Embryonic facial prominence (tissue), 1 donor: ENCODE measurements at regions not wholly inside any gene's neighbourhood (a gene's known extent, or its start where the extent isn't known, plus 50 kb on each side); places are given as distances from the start of the nearest gene placed in this dataset.
"Not testable (repeated sequence)": the region's sequence is repeated elsewhere in the genome, so short reads cannot be mapped to it uniquely, and the experiment has no call there.

Source experiments
- DNase-seq: peaks from one replicate; pipeline ENCODE4 v3.0.0-alpha.2; 2016; ENCODE audit errors: extremely low spot score

DNA sequence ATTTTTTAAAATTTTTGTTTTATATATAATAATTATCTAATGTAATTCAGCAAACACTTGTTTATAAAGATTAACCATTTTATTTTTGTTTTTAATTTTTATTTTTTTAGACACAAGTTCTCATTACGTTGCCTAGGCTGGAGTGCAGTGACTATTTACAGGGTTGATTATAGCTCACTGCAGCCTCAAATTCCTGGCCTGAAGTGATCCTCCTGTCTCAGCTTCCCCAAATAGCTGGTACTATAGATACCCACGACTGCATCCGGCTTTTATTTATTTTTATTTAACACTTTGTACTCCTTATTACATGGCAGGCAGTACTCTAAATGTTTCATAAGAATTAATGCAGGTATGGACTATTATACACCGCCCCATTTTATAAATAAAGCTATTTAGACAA, 288.7 kb downstream of the MDFIC start:
- DNase-seq, result no peak

DNA sequence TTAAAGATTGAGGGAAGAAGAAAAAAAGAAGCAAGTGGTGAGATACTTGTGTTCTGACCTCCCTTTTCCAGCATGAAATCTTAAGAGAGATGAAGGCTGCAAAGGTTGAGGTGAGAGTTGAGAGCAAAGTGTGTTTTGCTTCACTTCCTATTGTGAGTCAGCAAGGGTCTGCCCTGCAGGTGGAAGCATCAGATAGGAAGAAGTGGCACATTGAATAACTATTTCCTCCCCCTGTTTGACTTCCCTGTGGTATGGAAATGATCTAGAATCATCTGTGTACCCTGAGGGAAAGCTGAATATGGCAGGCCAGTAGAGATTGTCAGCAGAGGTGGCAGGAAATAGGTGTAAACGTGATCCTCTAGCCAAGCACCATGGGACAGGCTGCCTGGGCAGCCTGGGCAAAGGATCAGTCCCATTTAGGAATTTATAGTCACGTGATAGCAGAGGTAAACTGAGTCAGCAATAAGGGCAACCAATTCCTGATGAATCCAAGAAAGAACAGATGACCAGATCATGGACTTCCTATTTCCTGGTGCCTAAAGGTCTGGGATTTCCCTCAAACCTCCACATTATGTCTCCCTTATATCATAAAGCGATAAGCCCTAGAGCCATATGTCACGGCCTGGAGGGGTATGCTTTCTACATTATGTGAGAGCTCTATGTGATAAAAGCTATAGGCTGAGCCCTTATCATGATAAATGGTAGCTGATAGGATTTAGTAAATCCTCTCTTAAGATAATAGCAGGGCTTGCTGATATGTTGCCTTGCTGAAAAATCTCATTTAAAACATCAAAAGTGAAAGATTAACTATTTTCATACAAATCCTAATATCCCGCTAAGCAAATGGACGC, 287.0 kb downstream of the MDFIC start:
- no peak for DNase-seq

GRCh38 chr7:115206374-115206773, 284.5 kb downstream of the MDFIC start:
- not testable (repeated sequence) for DNase-seq

GRCh38 chr7:115198143-115198542, 276.2 kb downstream of the MDFIC start:
- no peak for DNase-seq

GRCh38 chr7:115195208-115195607, 273.3 kb downstream of the MDFIC start:
- DNase-seq, result no peak

- no peak for DNase-seq
Measured at GRCh38 chr7:115191526-115191925, 269.6 kb downstream of the MDFIC start.

DNA sequence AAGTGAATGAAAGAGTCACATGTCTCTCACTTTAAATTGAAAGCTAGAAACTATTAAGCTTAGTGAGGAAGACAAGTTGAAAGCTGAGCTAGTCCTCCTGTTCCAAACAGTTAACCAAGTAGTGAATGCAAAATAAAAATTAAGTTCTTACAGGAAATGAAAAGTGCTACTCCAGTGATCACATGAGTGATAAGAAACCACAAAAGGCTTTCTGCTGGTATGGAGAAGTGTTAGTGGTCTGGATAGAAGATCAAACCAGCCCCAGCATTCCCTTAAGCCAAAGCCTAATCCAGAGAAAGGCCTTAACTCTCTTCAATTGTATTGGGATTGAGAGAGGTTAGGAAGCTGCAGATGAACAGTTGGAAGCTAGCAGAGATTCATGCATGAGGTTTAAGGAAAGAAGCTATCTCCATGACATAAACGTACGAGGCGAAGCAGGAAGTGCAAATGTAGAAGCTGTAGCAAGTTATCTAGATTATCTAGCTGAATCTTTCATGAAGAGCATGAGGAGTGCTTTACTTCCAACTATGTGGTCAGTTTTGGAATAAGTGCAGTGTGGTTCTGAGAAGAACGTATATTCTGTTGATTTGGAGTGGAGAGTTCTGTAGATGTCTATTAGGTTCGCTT, 261.6 kb downstream of the MDFIC start:
- DNase-seq, result no peak

DNA sequence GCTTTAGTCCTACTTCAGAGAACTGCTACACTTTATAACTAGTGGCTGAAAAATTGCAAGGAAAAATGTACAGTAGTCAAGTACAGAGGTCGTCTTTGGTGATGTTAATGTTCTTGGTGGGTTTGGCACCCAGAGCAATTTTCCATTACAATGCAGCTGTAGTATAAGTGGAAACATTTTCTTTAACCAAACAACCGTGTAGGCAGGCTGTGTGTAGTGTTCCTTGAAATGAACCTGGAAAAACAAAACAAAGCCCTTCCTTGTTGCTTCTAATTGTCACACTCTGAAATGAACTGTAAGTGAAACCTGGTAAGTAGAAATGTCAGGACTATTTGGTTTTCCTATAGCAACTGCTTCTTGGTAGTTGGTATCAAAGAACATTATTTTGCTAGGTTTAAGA, 256.9 kb downstream of the MDFIC start:
- DNase-seq, result peak; percentile 33

- DNase-seq, result peak; percentile 2
Measured at GRCh38 chr7:115177823-115178222, 255.9 kb downstream of the MDFIC start.

DNA sequence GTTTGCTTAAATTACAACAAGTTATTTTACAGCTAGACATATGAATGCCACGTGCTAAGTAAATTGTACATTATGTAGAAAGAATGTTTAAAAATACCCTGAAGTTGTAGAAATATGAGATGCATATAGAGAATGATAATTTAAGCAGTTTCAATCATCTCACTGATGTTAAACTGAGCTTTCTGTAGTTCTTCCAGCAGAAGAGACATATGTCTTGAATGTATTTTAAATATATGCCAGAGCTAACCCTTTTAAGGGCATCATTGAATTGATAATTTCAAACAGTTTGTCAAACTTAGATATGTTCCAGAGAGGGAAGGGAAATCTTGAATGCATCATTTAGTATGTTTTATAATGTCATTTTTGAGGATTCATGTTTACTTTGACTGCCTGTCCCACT, 255.2 kb downstream of the MDFIC start:
- DNase-seq, result no peak

DNA sequence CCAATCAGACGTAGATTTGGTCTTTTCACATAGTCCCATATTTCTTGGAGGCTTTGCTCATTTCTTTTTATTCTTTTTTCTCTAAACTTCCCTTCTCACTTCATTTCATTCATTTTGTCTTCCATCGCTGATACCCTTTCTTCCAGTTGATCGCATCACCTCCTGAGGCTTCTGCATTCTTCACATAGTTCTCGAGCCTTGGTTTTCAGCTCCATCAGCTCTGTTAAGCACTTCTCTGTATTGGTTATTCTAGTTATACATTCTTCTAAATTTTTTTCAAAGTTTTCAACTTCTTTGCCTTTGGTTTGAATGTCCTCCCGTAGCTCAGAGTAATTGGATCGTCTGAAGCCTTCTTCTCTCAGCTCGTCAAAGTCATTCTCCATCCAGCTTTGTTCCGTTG, 250.5 kb downstream of the MDFIC start:
- not testable (repeated sequence) for DNase-seq

DNA sequence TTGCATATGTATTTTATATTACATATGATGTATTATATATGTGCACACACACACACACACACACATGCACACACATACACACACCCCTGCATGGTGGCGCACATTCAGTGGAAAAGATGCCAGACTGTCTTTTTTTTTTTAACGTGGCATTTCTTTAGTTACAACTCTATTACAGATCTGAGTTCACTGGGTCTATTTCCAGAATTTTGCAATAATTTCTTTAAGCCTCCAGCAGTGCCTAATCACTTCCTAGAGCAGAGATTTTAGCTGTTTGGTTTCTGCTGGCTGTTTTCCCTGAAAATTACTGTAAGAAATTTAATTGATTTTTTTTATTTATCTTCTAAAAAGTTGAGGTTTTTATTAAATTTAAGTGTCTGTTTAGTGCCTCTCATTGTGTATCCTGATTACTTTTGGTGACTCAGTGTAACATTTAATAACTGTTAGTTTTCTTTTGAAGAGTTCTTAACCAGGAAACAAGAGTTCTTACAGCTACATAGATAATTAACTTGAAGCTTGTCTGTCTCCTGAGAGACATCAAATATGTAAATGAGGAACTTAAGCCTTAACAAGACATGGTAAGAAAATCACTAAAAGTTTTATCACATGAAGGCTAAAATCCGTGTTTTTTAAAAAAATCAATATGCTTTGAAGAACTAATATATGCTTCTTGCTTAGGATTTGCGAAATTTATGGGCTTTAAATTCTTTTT, 232.0 kb downstream of the MDFIC start:
- no peak for DNase-seq

- no peak for DNase-seq
Measured at GRCh38 chr7:115153176-115153575, 231.3 kb downstream of the MDFIC start.

DNA sequence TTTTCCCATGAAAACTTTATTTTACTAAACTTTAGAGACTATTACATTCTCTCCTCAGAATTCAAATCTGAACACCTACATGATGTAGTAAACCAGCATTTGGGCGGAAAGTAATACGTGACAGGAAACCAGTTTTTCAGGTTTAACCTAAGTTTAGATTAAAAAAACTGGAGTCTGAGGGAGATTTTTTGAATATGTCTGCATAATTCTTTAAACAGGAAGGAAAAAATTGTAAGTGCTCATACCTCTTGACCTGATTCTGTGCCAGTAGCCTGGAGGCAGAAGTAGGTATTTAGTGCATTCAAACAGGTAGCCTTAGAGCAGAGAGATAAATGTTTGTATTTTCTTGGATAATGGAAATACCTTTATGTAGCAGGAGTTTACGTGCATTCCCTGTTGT, 224.3 kb downstream of the MDFIC start:
- peak; percentile 29 for DNase-seq

DNA sequence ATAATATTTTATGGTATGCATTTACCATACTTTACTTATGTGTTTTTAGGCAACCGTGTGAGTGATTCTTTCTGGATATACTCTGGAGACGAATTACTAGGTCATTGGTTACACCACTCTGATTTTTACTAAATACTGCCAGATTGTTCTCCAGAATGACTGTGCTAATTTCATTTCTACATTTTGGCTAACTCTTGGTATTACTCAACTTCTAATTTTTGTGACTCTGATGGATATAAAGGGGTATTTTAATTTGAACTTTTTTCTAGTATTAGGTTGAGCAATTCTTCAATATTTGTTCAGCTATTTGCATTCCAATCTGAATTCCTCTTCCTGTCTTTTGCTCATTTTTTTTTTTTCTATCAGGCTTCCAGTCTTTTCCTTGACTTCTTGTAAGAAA, 223.6 kb downstream of the MDFIC start:
- no peak for DNase-seq

GRCh38 chr7:115137816-115138215, 215.9 kb downstream of the MDFIC start:
- no peak for DNase-seq

DNA sequence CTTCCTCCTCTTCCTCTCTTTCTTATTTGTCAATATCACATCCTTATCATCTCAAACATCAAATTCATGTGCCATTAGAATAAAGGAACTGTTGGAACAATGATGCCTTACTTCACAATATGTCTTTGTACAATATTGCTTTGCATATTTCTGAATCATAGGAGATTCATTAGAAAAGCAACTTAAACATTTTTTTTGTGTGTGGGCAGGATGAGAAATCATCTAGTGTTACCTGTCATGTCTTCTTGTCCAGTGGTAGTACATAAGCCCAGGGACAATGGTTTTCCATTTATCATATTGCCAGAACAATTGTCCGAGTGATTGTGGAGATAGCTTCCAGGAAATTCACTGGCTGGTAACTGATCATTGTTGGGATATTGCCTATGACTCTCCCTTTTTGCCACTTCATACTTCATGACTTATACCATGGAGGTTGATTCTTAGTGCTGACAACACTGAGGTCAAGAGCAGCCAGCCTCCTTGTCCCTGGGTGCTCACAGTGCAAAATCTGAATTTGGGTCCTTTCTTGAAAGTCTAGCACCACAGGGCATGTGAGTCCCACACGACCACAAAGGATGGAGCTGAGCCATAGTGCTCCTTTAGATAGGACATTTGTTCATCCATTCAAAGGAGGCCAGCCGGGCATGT, 215.0 kb downstream of the MDFIC start:
- no peak for DNase-seq

DNA sequence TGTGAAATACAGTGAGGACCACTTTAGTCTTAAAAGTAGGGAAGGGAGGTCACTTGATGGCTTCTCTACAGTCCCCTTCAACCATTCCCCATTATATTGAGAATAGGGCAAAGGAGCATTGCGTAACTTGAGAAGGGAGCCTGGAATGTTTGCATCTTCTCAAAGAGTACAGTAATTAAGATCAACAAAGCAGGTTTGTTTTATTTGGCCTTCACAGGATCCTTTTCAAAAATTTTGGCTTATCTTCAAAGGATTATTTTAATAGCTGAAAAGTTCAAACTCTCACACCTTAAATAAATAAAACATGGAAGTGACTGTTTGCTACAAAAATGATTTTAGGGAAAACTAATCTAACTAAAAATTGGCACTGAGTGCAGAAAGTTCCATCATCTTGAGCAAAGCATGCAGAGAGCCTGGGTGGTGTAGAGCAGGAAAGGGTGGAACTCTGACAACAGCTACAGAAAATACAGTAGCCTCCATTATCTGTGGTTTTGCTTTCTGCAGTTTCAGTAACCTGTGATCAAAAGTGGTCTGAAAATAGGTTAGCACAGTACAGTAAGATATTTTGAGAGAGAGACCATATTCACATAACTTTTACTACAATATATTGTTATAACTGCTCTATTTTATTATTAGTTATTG, 214.0 kb downstream of the MDFIC start:
- DNase-seq, result no peak

- DNase-seq, result no peak
Measured at GRCh38 chr7:115135146-115135545, 213.3 kb downstream of the MDFIC start.

GRCh38 chr7:115133248-115133647, 211.4 kb downstream of the MDFIC start:
- no peak for DNase-seq

DNA sequence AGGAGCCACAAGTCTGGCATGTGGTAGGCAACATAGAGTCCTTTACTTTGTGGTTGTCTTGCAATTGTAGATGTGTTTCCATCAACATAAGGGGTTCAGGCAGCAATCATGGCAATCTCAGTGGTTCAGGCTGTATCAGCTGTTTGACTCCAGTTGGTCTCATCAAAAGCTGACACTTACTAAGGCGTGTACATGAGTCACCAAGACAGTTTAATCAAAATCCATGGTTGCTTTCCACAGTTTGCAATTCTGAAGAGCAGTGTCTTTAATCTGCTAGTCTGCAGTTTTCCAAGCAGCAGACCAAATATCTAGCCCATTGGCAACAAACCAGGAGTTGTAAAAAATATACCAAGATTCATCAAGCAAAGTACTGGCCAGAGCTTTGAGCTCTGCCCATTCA, 210.2 kb downstream of the MDFIC start:
- no peak for DNase-seq

GRCh38 chr7:115128154-115128553, 206.3 kb downstream of the MDFIC start:
- DNase-seq, result no peak
